ENCODE measurements at regions not wholly inside any gene's neighbourhood (a gene's known extent, or its start where the extent isn't known, plus 50 kb on each side); places are given as distances from the start of the nearest gene placed in this dataset.

DNA sequence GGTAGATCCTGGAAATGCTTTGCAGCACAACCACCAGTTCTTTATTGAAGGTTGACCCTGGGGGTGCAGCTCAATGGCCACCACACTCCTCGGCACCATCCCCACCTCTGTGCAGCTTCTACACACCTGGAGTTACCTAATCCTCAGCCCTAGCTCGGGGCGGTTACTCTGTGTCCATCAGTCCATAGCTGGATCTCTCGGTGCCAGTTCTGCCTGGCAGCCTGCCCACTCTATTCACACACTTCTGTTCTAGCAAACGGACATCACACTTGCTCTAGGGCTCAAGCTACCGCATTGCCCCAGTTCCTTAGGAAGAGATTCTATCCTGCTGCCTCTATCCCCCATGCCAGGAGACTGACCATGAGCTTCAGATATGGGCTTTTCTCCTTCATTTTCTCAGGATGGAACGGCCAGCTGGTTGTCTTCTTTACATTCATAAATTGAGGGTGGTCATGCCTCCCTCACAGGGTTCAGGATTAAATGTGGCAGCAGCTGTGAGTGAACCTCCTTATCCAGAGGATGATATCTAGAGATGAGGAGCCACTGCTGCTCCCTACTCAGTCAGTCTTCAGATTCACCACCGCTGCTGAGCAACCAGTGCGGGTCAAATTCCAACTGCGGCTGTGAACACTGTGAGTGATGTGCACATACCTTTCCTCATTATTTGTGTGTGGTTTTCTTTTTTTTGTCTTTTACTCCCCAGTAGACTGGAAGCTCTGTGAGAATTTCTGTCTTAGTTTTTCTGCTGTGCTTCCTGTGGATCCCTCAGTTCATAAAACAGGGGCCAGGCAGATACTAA, 66.9 kb upstream of the TRIB2 start:
- Histone ChIP-seq H3K4me1 (ENCODE audit: control insufficient read depth, extremely low read depth, insufficient read depth, low read length) (no peaks in the 10 kb centered on the region), H3K4me2 (ENCODE audit: insufficient read depth, low read length) (no peak overlapping the region), H4K20me1 (replicated peaks; ENCODE audit: control insufficient read depth, extremely low read depth, insufficient read depth, low read length) (no peaks in the 10 kb centered on the region), H3K27ac (ENCODE audit: insufficient read depth, low read depth, low read length) (no peak overlapping the region), H3K9me3 (replicated peaks; ENCODE audit: control insufficient read depth, insufficient read depth, low read length) (no peaks in the 10 kb centered on the region), H3K9ac (replicated peaks; ENCODE audit: extremely low read depth, insufficient read depth, low read length) (no peak overlapping the region), H3K4me3 (replicated peaks in 1 of 3; ENCODE audit: insufficient read depth in 1 of 3, low read depth in 1 of 3, low read length in 3 of 3) (no peak overlapping the region), H3K9me1 (replicated peaks; ENCODE audit: control insufficient read depth, extremely low read depth, insufficient read depth, low read length) (no peaks in the 10 kb centered on the region), H3K79me2 (ENCODE audit: control insufficient read depth, insufficient read depth, low read length) (no peaks in the 10 kb centered on the region), H3K36me3 (ENCODE audit: control insufficient read depth in 2 of 2, extremely low read depth in 1 of 2, insufficient read depth in 2 of 2, low read length in 2 of 2) (no peaks in the 10 kb centered on the region), H3K27me3 (ENCODE audit: control insufficient read depth in 2 of 2, insufficient read depth in 2 of 2, low read length in 2 of 2) (peaks cover 2 to 5% of the 10 kb centered on the region in 2 experiments), H2AFZ (ENCODE audit: low read depth, low read length) (no peak overlapping the region)
- BruUV-seq (replicated peaks), result no TSS peak
- FAIRE-seq (no peak), DNase-seq (ENCODE audit: low read depth, low spot score) (no peak)
- ChIA-PET CTCF (no interaction called here), POLR2A (no interaction called here)
- intact Hi-C loops (cut with micrococcal nuclease) (no loop called here), dilution Hi-C loops (cut with MboI; ENCODE audit: extremely low pct_ligation_motif_present, low sequenced_read_pairs) (no loop called here)
- TF ChIP-seq, protein P1, sequence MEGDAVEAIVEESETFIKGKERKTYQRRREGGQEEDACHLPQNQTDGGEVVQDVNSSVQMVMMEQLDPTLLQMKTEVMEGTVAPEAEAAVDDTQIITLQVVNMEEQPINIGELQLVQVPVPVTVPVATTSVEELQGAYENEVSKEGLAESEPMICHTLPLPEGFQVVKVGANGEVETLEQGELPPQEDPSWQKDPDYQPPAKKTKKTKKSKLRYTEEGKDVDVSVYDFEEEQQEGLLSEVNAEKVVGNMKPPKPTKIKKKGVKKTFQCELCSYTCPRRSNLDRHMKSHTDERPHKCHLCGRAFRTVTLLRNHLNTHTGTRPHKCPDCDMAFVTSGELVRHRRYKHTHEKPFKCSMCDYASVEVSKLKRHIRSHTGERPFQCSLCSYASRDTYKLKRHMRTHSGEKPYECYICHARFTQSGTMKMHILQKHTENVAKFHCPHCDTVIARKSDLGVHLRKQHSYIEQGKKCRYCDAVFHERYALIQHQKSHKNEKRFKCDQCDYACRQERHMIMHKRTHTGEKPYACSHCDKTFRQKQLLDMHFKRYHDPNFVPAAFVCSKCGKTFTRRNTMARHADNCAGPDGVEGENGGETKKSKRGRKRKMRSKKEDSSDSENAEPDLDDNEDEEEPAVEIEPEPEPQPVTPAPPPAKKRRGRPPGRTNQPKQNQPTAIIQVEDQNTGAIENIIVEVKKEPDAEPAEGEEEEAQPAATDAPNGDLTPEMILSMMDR (IDR thresholded peaks at IDR 0.05; ENCODE audit: extremely low read depth in 1 of 2, insufficient read depth in 1 of 2, low read depth in 1 of 2, low read length in 2 of 2), result no peak
- TF ChIP-seq, protein P2, sequence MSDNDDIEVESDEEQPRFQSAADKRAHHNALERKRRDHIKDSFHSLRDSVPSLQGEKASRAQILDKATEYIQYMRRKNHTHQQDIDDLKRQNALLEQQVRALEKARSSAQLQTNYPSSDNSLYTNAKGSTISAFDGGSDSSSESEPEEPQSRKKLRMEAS (IDR thresholded peaks at IDR 0.05; ENCODE audit: insufficient read depth, insufficient read length), result no peak
- TF ChIP-seq GATA2 (IDR thresholded peaks at IDR 0.05; ENCODE audit: insufficient read depth, insufficient read length, low read depth, low read length) (no peak), POLR2A (IDR thresholded peaks at IDR 0.05; ENCODE audit: low read depth, low read length) (no peak)

DNA sequence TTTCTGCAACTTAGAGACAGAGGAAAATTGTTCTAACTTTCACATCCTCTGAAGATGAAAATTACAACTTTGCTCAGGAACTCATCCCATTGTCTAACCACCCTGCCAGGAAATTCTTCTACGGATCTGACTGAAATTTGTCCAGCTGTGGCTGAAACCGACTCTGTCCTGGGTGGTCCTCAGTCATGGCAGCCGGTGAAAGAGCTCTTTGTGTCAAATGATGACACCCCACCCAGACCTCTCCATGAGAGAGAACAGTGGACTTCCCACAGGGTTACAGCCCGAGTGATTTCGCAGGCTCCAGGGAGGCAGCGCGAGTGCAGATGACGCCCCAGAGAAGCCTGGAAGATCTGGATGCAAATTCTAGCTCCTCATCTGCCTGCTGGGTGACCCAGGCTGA, 65.1 kb upstream of the TRIB2 start:
- no peak overlapping the region for H2AFZ ChIP-seq (ENCODE audit: low read depth, low read length)

More for the DNA sequence above, 65.1 kb upstream of the TRIB2 start:
- DNase-seq (ENCODE audit: low read depth, low spot score) (no peak), FAIRE-seq (no peak)
- H3K79me2 ChIP-seq (ENCODE audit: control insufficient read depth, insufficient read depth, low read length), result no peaks in the 10 kb centered on the region
- intact Hi-C loops (cut with micrococcal nuclease), result no loop called here
- TF ChIP-seq POLR2AphosphoS5 (IDR thresholded peaks at IDR 0.05; ENCODE audit: insufficient read depth, low read depth, low read length) (no peak), GATA2 (IDR thresholded peaks at IDR 0.05; ENCODE audit: insufficient read depth, insufficient read length, low read depth, low read length) (no peak), EZH2 (IDR thresholded peaks at IDR 0.05; ENCODE audit: borderline replicate concordance, low read depth, low read length, severe bottlenecking) (no peak)
- no peak overlapping the region for H3K27ac ChIP-seq (ENCODE audit: insufficient read depth, low read depth, low read length)
- H3K9ac ChIP-seq (replicated peaks; ENCODE audit: extremely low read depth, insufficient read depth, low read length), result no peak overlapping the region
- H4K20me1 ChIP-seq (replicated peaks; ENCODE audit: control insufficient read depth, extremely low read depth, insufficient read depth, low read length), result no peaks in the 10 kb centered on the region
- H3K9me1 ChIP-seq (replicated peaks; ENCODE audit: control insufficient read depth, extremely low read depth, insufficient read depth, low read length), result no peaks in the 10 kb centered on the region
- no peak overlapping the region for H3K4me3 ChIP-seq (replicated peaks in 1 of 3; ENCODE audit: insufficient read depth in 1 of 3, low read depth in 1 of 3, low read length in 3 of 3)
- no peaks in the 10 kb centered on the region for H3K4me1 ChIP-seq (ENCODE audit: control insufficient read depth, extremely low read depth, insufficient read depth, low read length)
- peaks cover 2 to 3% of the 10 kb centered on the region in 2 experiments for H3K27me3 ChIP-seq (ENCODE audit: control insufficient read depth in 2 of 2, insufficient read depth in 2 of 2, low read length in 2 of 2)
- no peaks in the 10 kb centered on the region for H3K9me3 ChIP-seq (replicated peaks; ENCODE audit: control insufficient read depth, insufficient read depth, low read length)
- no peak overlapping the region for H3K4me2 ChIP-seq (ENCODE audit: insufficient read depth, low read length)
- dilution Hi-C loops (cut with MboI; ENCODE audit: extremely low pct_ligation_motif_present, low sequenced_read_pairs), result no loop called here
- BruUV-seq (replicated peaks), result no TSS peak
- CTCF ChIA-PET, result interaction anchor here (1.0 kb wide), 1 partner anchor 14 kb away, joined by 3 read pairs; no protein-coding TSS in a partner anchor
- no peaks in the 10 kb centered on the region for H3K36me3 ChIP-seq (ENCODE audit: control insufficient read depth in 2 of 2, extremely low read depth in 1 of 2, insufficient read depth in 2 of 2, low read length in 2 of 2)
- POLR2A ChIA-PET, result no interaction called here

All from endothelial cell of umbilical vein (primary cell).